Activated CD8-positive, alpha-beta memory T cell treated with anti-CD3 and anti-CD28 coated beads, Interleukin-2, amount 50 U/mL, for 48 hours (primary cell): ENCODE measurements at regions not wholly inside any gene's neighbourhood (a gene's known extent, or its start where the extent isn't known, plus 50 kb on each side); places are given as distances from the start of the nearest gene placed in this dataset.
"Not testable (repeated sequence)": the region's sequence is repeated elsewhere in the genome, so short reads cannot be mapped to it uniquely, and the experiment has no call there.

Source experiments
- DNase-seq: peaks from one replicate; pipeline ENCODE4 v3.0.0-alpha.2; 2020

DNA sequence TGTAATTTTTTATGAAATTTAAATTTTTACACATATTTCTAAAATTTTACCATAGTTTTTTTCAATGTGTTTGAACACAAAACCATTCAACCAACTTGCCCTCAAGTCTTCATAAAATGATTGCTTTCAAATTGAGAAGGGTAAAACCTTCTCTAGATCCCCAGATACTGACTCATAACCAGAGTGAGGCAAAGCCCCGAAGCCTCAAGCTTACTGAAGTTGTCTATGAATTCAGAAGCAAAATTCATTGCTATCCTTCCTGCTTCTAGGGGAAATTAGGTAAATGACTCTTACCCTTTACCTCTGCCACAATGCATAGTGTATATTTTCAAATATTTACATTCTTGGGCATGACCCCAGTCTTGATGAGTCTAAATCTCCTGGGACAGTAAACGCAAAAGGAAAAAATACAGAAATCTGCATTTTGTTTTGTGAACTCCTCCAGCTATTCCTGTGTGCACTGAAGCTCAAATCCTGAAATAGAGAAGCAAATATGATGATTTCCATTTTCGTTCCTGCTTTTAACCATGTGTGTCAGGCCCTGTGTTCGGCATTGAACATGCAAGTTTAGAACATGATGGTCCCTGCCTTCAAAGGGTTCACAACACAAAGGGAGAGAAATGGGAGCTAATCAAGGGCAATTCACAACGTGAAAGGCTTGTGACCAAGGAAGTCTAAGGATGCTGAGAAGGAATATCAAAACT lies 246.3 kb downstream of the SUCLG1 start:
- no peak for DNase-seq

DNA sequence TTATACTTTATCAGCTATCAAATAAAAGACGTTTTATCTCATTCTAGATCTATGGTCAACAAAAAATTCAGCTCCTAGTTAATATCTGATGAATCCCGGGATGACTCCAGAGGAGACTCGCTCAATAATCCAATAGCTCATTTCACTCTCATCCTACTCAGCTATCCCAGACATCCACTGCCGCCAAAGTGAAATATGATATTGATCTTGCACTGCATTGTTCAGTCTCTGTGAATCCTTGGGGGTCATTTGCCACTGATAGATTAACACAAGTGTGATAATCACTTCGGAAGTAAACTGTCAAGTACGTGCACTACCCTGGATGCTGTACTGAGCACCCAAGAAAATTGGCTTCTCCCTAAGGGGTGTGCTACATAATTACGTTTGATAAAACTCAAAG lies 249.1 kb downstream of the SUCLG1 start:
- no peak for DNase-seq

- no peak for DNase-seq
Observed at GRCh38 chr2:84204995-84205394, 254.1 kb downstream of the SUCLG1 start.

DNA sequence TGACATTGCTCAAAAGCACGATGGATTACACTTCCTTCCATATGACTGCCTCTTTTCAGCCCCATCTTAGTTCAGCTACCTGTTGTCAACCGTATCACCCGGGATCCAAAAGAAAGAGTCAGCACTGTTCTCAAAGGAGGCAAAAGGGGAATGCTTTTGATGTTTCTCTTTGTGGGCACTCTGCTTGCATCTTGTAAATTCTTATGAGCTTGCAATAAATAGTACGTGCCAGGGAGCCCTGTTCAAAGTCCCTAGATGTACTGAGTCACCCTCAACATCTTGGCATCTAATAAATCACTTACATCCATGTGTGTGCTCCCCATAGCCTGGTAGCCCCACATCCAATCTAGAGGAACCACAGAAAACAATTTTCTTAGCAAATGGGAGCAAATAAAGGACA lies 256.9 kb downstream of the SUCLG1 start:
- no peak for DNase-seq

DNA sequence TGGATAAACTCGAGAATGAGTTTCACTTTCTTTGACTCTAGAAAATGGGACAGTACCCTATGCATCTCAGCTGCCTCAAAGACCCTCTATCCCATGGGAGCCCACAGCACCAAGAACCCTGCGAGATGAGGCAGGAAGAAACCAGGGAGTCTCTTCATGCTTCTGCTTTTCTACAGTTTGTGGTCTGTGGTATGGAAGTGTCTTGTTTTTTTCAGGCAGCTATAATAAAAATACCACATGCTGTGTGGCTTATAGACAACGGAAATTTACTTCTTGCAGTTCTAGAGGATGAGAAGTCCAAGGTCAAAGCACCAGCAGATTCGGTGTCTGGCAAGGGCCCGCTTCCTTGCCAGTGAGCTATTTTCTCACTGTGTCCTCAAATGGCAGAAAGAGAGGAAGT lies 257.9 kb downstream of the SUCLG1 start:
- no peak for DNase-seq

GRCh38 chr2:84197901-84198300 lies 261.2 kb downstream of the SUCLG1 start:
- no peak for DNase-seq

GRCh38 chr2:84194949-84195644 lies 264.0 kb downstream of the SUCLG1 start:
- no peak for DNase-seq

DNA sequence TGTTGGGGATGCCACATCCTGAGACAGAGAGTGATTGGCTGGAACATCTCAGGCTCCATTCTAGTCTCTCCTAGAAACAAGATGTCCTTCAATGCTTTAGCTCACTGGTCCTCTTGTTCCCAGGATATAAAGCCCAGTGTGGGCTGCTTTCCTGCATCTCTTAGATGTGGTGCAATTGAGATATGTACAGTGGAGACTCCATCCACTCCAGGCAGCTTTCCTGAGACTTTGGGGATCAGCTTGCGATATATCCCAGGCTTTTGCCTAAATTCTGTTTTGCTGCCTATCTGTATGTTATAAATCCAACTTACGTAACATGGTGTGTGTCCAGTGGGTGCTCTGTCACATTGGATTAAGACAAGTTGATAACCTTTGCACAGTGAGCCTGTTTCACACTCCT lies 264.9 kb downstream of the SUCLG1 start:
- no peak for DNase-seq

DNA sequence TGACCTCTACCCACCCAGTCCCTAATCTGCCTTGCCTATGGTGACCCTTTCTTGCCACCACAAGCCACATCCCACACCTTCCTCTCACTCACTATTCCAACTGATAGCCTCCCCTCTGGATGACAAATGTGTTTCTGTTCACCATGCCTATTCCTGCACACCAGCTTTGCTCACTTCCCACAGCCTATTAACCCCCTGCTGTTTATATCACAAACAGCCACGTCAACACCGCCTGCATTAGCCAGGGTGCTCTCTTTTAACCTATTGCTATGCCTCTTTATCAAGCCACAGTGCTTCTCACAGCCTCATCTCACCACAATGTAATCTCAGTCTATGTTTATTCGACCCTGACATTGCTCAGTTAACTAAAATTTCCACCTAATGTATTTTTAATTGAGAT lies 271.8 kb downstream of the SUCLG1 start:
- DNase-seq, result no peak

GRCh38 chr2:84181927-84182326 lies 277.2 kb downstream of the SUCLG1 start:
- DNase-seq, result no peak

DNA sequence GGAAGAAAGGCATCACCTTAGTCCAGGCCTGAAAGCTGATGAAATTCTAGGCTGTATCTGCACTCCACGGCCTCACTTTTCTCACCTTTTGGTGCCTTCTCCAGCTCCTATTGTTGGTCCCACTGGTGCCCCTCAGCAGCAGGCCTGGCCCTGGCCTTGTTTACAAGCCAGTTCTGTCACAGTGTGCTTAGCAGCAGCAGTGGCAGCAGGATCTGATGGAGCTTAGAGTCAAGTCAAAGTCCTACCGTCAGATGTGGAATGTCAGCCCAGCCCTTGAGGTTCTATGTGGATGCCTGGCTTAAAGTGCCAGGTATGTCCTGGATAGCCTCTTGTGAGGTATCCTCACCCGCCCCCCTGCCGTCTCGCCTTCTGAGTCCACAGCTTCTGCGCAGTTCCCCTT lies 281.3 kb downstream of the SUCLG1 start:
- DNase-seq, result no peak

DNA sequence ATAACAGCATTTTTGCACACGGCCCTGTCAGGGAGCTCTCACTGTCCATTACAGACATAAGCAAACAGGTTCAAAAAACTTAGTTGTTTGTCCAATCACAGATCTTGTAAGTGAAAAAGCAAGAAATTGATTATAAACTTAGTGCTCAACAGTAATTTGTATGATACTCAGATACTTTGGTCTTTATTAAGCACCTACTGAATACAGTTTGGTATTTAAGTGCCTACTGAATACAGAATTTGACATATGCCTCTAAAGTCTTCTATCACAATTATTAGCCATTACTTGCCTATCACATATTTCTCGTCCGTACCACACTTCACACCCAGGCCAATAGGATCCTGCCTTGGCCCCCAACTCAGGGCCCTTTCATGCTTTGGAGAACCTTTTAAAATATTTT lies 283.1 kb downstream of the SUCLG1 start:
- no peak for DNase-seq

DNA sequence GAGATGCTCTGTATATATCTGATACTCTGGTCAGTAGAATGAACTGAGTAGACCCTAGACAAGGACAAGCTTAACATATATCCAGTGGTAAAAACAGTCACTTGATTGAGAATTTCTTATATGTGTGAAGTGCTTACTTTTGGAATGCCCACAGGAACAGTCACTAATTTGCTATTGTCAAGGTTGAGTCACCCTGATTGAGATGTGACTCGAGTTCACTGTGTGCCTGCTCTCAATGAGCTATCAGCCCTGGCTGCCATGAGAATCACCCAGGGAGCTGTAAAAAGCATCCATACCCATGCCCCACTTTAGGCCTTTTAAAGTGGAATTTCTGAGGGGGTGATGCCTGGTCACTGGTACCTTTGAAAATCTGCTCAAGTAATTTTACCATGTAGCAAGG lies 283.7 kb downstream of the SUCLG1 start:
- no peak for DNase-seq

DNA sequence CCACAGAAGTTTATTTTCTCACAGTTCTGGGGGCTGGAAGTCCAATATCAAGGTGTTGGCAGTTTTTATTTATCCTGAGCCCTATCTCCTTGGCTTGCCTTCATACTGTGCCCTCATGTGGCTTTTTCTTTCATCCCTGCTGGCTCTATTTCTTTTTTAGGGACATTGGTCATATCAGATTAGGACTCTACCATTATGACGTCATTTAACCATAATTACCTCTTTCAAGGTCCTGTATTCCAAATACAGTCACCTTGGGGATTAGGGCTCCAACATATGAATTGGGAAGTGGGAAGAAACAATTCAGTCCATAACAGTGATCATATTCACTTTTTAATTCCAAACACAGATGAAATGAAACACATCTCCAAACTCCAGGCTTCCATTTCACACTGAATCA lies 286.0 kb downstream of the SUCLG1 start:
- no peak for DNase-seq

- no peak for DNase-seq
Observed at GRCh38 chr2:84170979-84171378, 288.1 kb downstream of the SUCLG1 start.

GRCh38 chr2:84169871-84170270 lies 289.2 kb downstream of the SUCLG1 start:
- DNase-seq, result no peak

DNA sequence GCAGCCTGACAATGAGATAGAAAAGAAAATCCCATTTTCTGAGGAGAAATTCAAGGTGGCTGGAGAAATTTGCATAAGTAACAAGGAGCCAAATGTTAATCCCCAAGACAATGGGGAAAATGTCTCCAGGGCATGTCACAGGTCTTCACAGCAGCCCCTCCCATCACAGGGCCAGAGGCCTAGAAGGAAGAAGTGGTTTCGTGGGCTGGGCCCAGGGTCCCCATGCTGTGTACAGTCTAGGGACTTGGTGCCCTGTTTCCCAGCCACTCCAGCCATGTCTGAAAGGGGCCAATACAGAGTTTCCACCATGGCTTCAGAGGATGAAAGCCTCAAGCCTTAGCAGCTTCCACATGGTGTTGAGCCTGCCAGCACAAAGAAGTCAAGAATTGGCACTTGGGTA lies 290.5 kb downstream of the SUCLG1 start:
- DNase-seq, result not testable (repeated sequence)

GRCh38 chr2:84165256-84165655 lies 293.8 kb downstream of the SUCLG1 start:
- DNase-seq, result no peak

DNA sequence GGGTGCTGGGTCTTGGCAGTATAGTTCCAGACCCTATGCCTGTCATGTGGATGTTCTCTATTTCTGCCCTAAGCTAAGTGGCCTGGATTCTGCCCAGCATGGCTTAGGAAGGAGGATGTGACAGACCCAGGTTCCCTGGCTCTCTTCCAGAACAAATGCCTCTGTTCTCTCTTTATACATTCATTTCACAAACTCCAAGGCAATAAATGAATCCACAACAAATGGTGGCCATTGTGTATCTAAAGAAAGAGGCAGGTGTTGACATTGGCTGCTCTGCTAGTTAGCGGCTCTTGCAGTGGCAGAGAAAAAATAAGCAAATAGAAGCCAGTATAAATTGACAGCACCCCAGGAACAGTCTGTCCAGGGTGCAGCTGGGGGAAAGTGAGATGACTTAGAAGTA lies 298.6 kb downstream of the SUCLG1 start:
- no peak for DNase-seq

DNA sequence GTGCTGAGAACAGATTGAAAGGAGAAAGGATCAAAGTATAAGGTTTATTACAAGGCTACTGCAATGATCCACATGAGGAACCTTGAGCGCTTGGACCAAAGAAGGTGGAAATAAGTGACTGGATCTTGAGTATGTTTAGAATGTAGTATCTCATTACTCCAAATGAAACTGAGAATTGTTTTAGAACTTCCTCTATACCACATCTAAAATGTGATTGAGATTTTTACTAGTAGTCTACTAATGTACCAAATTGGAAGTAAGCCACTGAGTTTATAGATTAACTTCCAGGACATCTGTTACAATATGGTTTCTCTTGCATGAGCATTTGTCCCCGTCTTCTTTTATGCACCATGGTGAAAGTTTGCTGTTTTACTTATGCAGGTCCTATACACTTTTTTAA lies 300.5 kb downstream of the SUCLG1 start:
- DNase-seq, result no peak

GRCh38 chr2:84152462-84152861 lies 306.6 kb downstream of the SUCLG1 start:
- DNase-seq, result no peak

DNA sequence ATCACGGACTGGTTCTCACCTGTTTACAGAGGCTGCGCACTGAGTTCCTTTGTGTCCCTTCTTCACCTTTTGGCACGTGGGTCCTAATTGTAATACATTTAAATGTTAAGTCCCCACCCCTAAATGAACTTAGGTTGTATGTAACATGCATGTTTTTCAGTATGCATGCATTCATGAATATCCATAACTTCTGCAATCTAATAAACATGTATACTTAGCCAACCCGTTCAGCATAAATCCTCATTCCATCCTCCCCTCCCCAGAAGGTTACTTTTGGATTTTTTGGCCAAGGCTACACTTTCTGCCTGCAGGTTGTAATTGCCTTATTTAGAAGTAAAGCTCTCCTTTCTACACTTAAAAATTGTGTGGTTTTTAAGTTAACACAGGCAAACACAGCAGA lies 314.7 kb downstream of the SUCLG1 start:
- DNase-seq, result no peak

- no peak for DNase-seq
Observed at GRCh38 chr2:84137034-84137433, 322.0 kb downstream of the SUCLG1 start.

GRCh38 chr2:84132370-84132769 lies 326.7 kb downstream of the SUCLG1 start:
- DNase-seq, result no peak

- no peak for DNase-seq
Observed at GRCh38 chr2:84131278-84131830, 327.7 kb downstream of the SUCLG1 start.
